Fibroblast of villous mesenchyme (primary cell): ENCODE measurements at regions not wholly inside any gene's neighbourhood (a gene's known extent, or its start where the extent isn't known, plus 50 kb on each side); places are given as distances from the start of the nearest gene placed in this dataset.

Experiments used
- DNase-seq: peaks from one replicate; pipeline ENCODE4 v3.0.0-alpha.2; 2010; ENCODE audit warnings: low read depth
- H3K4me3 ChIP-seq: 2 replicates; pipeline ENCODE4 v1.5.1; 2011; ENCODE audit warnings: low read depth, mild to moderate bottlenecking, low read length
- TF ChIP-seq, protein P1 (sequence below): IDR thresholded peaks from 2 replicates; pipeline ENCODE4 v1.5.1; 2012; ENCODE audit warnings: low read depth, mild to moderate bottlenecking, low read length; ENCODE audit not compliant: insufficient read depth

DNA sequence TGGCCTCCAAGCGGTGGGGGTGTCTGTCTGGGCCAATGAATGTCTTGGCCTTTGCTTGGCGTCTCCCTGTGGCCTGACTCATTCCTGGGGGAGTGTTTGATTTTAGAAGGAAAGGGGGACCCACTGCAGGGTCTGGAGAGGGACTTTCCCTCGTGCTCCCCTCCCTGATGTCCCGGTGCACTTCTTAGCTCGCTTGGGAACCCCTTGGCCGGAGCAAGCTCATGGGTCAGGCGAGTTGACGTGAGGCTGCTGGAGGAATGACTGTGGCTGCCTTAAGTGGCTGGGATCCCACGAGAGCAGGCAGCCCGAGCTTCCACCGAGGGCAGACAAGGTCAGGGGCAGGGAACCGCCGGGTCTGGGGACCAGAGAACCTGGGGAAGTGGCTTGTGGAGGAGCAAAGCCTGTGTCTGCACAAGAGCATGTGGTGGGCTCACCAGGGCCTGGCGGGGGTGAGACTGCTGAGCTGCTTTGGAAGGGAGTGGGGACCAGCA is 218.4 kb upstream of the C14orf180 start:
- no peak overlapping the region for H3K4me3 ChIP-seq
- DNase-seq: no peak
- TF ChIP-seq, protein P1, sequence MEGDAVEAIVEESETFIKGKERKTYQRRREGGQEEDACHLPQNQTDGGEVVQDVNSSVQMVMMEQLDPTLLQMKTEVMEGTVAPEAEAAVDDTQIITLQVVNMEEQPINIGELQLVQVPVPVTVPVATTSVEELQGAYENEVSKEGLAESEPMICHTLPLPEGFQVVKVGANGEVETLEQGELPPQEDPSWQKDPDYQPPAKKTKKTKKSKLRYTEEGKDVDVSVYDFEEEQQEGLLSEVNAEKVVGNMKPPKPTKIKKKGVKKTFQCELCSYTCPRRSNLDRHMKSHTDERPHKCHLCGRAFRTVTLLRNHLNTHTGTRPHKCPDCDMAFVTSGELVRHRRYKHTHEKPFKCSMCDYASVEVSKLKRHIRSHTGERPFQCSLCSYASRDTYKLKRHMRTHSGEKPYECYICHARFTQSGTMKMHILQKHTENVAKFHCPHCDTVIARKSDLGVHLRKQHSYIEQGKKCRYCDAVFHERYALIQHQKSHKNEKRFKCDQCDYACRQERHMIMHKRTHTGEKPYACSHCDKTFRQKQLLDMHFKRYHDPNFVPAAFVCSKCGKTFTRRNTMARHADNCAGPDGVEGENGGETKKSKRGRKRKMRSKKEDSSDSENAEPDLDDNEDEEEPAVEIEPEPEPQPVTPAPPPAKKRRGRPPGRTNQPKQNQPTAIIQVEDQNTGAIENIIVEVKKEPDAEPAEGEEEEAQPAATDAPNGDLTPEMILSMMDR: no peak

DNA sequence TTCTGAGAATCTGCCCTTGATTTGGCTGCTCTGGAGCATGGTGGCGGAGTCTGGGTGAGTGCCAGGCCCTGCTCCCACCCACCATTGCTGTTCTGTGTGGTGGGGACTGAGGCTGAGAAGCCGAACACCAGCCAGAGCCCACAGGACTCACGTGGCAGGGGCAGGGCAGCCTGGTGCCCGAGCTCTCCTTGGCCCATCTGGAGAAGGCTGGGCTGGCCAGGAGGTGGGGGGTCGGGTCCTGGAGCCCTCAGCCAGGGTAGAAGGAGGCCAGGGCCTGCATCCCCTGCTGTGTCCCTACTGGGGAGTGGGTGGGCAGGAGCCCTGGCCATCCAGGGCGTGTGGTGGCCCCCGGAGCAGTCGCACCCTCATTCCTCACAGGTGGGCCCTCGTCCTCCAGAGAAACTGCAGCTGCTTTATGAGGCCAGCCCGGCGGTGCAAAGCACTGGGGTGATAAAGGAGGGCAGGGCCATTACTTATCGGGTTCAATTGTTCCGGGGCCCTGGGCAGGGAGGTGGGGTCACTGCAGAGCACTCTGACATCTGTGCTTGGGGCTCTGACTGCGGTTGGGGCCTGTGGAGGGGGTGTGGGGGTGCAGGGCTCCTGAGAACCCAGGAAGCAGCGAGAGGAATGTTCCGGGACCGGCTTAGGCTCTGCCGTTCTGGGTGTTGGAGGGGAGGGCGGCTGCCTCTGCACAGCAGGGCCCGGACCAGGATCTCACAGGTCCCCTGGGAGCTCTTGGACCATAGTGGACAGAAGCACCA is 217.5 kb upstream of the C14orf180 start:
- DNase-seq: no peak
- H3K4me3 ChIP-seq: no peak overlapping the region
- TF ChIP-seq, protein P1: no peak

- TF ChIP-seq, protein P1: no peak
- no peak overlapping the region for H3K4me3 ChIP-seq
- DNase-seq: no peak
Measured at GRCh38 chr14:104362761-104363605, 216.6 kb upstream of the C14orf180 start.

DNA sequence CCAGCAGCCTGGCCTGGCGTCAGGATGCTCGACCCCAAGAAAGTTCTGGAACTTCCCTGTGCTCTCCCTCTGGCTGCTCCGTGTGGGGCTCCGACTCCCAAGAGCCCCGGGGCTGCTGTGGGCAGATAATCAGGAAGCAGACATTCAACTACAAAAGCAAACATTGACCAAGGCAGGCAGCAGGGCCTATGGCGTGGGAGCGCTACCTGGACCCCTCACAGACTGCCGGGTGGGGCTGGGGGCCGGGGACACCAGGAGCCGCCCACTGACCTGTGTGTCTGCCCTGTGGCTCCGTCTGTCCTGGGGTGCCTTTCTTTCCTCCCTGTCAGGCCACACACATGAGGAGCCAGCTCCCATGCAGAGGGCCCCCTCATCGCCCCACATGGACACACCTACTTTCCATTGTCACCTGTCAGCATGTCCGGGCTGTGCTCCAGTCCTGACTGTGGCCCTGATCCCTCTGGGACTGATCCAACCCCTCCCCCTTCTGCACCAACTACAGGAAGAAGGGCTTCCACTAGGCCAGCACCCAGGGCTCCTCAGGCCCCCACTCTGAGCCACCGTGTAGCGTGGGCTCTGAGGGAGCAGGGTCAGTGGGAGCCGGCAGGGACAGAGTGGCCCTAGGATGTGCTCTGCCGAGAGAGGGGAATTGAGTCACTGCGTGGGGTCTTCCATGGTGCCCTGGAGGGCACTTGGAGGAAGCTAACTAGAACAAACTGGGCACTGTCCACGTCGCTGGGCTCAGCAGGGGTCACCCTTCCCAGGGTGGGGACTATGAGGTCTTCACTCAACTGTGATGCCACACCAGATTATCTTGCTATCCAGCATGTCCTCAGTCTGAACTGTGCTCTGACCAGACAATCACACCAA is 215.4 kb upstream of the C14orf180 start:
- TF ChIP-seq, protein P1: no peak
- DNase-seq: no peak
- no peak overlapping the region for H3K4me3 ChIP-seq

DNA sequence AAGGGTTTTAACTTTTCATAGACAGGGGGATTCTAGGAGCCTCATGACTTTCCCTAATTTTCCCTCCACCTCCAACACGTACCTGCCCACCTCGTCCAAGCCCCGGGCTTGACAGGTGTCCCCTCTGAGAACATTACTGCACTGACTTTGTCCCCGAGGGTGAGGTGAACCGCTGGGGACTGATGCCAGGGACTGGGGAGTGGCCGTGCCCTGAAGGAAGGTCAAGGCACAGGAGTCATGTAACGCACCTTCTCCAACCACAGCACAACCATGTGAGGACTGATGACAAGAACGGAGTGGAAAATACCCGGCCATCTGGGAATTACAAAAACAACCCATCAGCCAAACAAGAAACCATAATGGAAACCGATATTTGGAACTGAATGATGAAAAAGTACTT is 214.7 kb upstream of the C14orf180 start:
- TF ChIP-seq, protein P1: no peak
- no peak for DNase-seq
- no peak overlapping the region for H3K4me3 ChIP-seq

DNA sequence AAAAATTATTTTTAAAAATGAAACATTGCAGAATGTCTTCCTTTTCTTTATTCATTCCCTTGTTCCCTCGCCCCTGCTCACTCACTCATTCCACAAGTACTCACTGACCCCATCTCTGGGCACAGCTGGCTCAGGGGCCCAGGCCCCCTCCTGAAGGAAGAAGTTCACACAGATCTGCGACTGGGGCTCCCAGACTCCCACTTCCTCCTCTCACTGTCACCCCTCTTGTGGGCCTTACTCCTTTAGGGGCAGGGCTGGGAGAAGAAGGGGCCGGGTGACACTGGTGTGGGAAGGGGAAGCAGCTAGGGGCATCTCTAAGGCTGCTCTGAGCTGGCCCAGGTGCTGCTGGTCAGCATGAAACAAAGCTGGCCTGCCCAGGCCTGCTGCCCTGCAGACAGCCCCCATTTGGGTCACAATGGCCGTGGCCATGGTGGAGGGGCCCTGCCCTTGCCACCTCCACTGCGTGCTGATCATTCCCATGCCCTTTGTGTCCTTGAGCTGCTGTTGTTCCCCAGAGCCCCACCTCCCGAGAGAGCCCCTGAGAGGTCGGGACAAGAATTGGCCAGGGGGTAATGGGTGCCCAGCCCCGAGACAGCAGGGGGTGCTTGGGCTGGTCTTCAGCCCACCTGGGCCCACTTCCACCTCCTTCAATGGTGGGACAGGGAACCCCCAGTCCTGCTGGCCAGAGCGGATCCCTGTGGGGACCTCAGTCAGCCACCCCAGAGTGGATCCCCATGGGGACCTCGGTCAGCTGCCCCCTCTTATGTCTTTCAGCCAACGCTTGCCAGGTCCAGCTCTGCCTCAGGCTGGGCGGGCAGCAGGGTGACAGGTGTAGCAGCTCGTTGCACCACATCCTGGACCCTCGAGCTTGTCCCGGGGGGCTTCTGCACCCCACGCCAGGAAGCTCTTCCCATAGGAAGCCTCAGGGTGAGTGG is 212.4 kb upstream of the C14orf180 start:
- TF ChIP-seq, protein P1: no peak
- H3K4me3 ChIP-seq: no peak overlapping the region
- no peak for DNase-seq
